ENCODE measurements at regions not wholly inside any gene's neighbourhood (a gene's known extent, or its start where the extent isn't known, plus 50 kb on each side); places are given as distances from the start of the nearest gene placed in this dataset.

DNA sequence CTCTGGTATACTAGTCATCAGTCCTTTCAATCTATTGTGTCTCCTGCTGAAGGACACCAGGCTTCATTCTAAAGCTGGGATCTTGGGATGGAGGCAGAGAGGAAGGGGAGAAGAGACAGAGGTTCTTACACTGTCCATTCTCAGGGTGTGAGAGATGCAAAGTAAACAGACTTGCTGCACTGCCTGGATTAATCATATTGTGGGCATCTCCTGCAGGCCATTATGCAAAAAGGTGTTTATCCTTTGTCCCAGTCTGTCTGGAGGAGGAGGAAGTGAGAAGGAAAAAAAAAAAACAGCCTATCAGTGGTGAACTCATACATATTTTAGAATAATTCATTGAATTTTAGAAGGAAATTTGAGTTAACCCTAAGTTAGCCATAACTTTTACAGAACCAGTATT, 92.9 kb upstream of the TNPO1 start:
- no peaks in the 10 kb centered on the region for H3K36me3 Mint-ChIP-seq (ENCODE audit: insufficient read depth, unreplicated experiment)
- H3K4me1 Mint-ChIP-seq (ENCODE audit: insufficient read depth, unreplicated experiment) = no peaks in the 10 kb centered on the region
- no peaks in the 10 kb centered on the region for H3K27me3 Mint-ChIP-seq (ENCODE audit: insufficient read depth, unreplicated experiment)
- DNase-seq (ENCODE audit: unreplicated experiment) = peak; percentile 16
- ChIA-PET CTCF (interaction anchor here (0.7 to 1.6 kb wide), 3 partner anchors 84 to 702 kb away, joined by 3 to 4 read pairs (median 3); no protein-coding TSS in a partner anchor), POLR2A (interaction anchor here (0.7 to 1.1 kb wide), 4 partner anchors 8 to 100 kb away, joined by 3 to 4 read pairs (median 4); no protein-coding TSS in a partner anchor)
- no peak overlapping the region for H3K4me3 Mint-ChIP-seq (ENCODE audit: unreplicated experiment)
- H3K9me3 Mint-ChIP-seq (ENCODE audit: unreplicated experiment) = no peaks in the 10 kb centered on the region
- TF ChIP-seq CTCF (IDR thresholded peaks at IDR 0.05; ENCODE audit: unreplicated experiment) = no peak
- H3K27ac Mint-ChIP-seq (ENCODE audit: low read depth, unreplicated experiment) = no peak overlapping the region
- BruUV-seq (replicated peaks) = no TSS peak
- intact Hi-C loops (cut with micrococcal nuclease) = no loop called here

GRCh38 chr5:72722792-72723452, 93.5 kb upstream of the TNPO1 start:
- no peak overlapping the region for H3K27ac Mint-ChIP-seq (ENCODE audit: low read depth, unreplicated experiment)
- no peak overlapping the region for H3K4me3 Mint-ChIP-seq (ENCODE audit: unreplicated experiment)
- POLR2A ChIA-PET = interaction anchor here (0.8 to 1.0 kb wide), 2 partner anchors 7 to 32 kb away, joined by 3 read pairs; no protein-coding TSS in a partner anchor
- no peaks in the 10 kb centered on the region for H3K27me3 Mint-ChIP-seq (ENCODE audit: insufficient read depth, unreplicated experiment)
- H3K36me3 Mint-ChIP-seq (ENCODE audit: insufficient read depth, unreplicated experiment) = no peaks in the 10 kb centered on the region
- BruUV-seq (replicated peaks) = no TSS peak
- H3K4me1 Mint-ChIP-seq (ENCODE audit: insufficient read depth, unreplicated experiment) = no peaks in the 10 kb centered on the region
- H3K9me3 Mint-ChIP-seq (ENCODE audit: unreplicated experiment) = no peaks in the 10 kb centered on the region
- DNase-seq (ENCODE audit: unreplicated experiment) = no peak
- no peak for TF ChIP-seq CTCF (IDR thresholded peaks at IDR 0.05; ENCODE audit: unreplicated experiment)
- CTCF ChIA-PET = no interaction called here
- intact Hi-C loops (cut with micrococcal nuclease) = no loop called here

DNA sequence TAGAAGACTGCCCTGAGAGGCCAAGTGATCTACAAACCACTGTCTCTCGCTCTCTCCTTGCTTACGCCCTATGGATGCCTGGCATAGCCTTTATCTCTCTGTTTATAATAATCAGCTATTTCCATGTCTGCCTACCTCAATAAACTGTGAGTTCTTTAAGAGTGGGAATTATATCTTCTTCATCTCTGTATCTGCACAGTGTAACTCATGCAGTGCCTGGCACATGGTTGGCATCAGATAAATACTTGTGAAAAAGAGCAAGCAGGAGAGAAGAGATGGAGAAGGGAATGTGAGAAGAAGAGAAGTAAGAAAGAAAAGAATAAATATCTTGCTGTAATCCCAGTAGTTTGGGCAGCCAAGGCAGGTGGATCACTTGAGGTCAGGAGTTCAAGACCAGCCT, 94.6 kb upstream of the TNPO1 start:
- Mint-ChIP-seq H3K36me3 (ENCODE audit: insufficient read depth, unreplicated experiment) (no peaks in the 10 kb centered on the region), H3K4me3 (ENCODE audit: unreplicated experiment) (no peak overlapping the region), H3K4me1 (ENCODE audit: insufficient read depth, unreplicated experiment) (no peaks in the 10 kb centered on the region), H3K9me3 (ENCODE audit: unreplicated experiment) (no peaks in the 10 kb centered on the region), H3K27me3 (ENCODE audit: insufficient read depth, unreplicated experiment) (no peaks in the 10 kb centered on the region), H3K27ac (ENCODE audit: low read depth, unreplicated experiment) (no peak overlapping the region)
- no peak for TF ChIP-seq CTCF (IDR thresholded peaks at IDR 0.05; ENCODE audit: unreplicated experiment)
- CTCF ChIA-PET = no interaction called here
- no peak for DNase-seq (ENCODE audit: unreplicated experiment)
- intact Hi-C loops (cut with micrococcal nuclease) = no loop called here
- BruUV-seq (replicated peaks) = no TSS peak
- POLR2A ChIA-PET = no interaction called here

DNA sequence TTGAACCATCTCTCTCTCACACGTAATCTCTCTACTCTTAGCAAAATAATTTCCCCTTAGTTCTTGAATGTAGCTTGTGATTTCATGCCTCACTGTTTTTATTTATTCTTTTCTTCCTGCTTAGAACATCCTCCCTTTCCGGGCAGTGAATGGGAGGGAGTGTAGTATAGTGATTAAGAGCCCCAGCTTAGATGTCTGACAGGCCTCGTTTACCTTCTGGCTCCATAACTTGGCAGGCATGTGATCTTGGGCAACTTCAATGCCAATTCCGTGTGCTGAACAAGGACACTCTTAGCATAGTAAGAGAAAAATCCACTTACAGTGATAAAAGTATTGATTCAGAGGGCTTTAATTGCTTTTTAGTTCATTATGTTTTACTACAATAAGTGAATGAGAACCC, 96.3 kb upstream of the TNPO1 start:
- CTCF ChIA-PET = interaction anchor here (0.6 kb wide), 1 partner anchor 475 kb away, joined by 3 read pairs; no protein-coding TSS in a partner anchor
- no TSS peak for BruUV-seq (replicated peaks)
- Mint-ChIP-seq H3K27ac (ENCODE audit: low read depth, unreplicated experiment) (peak overlapping the region; percentile 30), H3K4me1 (ENCODE audit: insufficient read depth, unreplicated experiment) (no peaks in the 10 kb centered on the region), H3K36me3 (ENCODE audit: insufficient read depth, unreplicated experiment) (no peaks in the 10 kb centered on the region), H3K4me3 (ENCODE audit: unreplicated experiment) (no peak overlapping the region), H3K27me3 (ENCODE audit: insufficient read depth, unreplicated experiment) (no peaks in the 10 kb centered on the region), H3K9me3 (ENCODE audit: unreplicated experiment) (no peaks in the 10 kb centered on the region)
- intact Hi-C loops (cut with micrococcal nuclease) = no loop called here
- POLR2A ChIA-PET = interaction anchor here (0.6 to 0.7 kb wide), 2 partner anchors 8 to 97 kb away, joined by 3 read pairs; no protein-coding TSS in a partner anchor
- no peak for DNase-seq (ENCODE audit: unreplicated experiment)
- TF ChIP-seq CTCF (IDR thresholded peaks at IDR 0.05; ENCODE audit: unreplicated experiment) = no peak

Measured in MCF 10A (cell line).